HG02840 (cell line): ENCODE measurements at regions not wholly inside any gene's neighbourhood (a gene's known extent, or its start where the extent isn't known, plus 50 kb on each side); places are given as distances from the start of the nearest gene placed in this dataset.

Experiments used
- ATAC-seq: cut with Tn5 transposase; IDR thresholded peaks from one replicate; pipeline ENCODE4 v1.9.1; 2021; ENCODE audit warnings: mild to moderate bottlenecking, moderate library complexity, moderate number of reproducible peaks; ENCODE audit not compliant: unreplicated experiment, low FRiP score

- ATAC-seq = no peak
Observed at GRCh38 chr2:59938181-59938580, 615.3 kb downstream of the BCL11A start.

GRCh38 chr2:59936048-59936447 is 617.4 kb downstream of the BCL11A start:
- no peak for ATAC-seq

GRCh38 chr2:59935005-59935404 is 618.4 kb downstream of the BCL11A start:
- no peak for ATAC-seq

GRCh38 chr2:59933948-59934347 is 619.5 kb downstream of the BCL11A start:
- no peak for ATAC-seq

- no peak for ATAC-seq
Observed at GRCh38 chr2:59932341-59932740, 621.1 kb downstream of the BCL11A start.

- ATAC-seq = no peak
Observed at GRCh38 chr2:59930430-59930829, 623.0 kb downstream of the BCL11A start.

- ATAC-seq = no peak
Observed at GRCh38 chr2:59926731-59927130, 626.7 kb downstream of the BCL11A start.

- ATAC-seq = no peak
Observed at GRCh38 chr2:59925321-59925720, 628.1 kb downstream of the BCL11A start.

GRCh38 chr2:59924346-59924745 is 629.1 kb downstream of the BCL11A start:
- no peak for ATAC-seq

- no peak for ATAC-seq
Observed at GRCh38 chr2:59922450-59922849, 631.0 kb downstream of the BCL11A start.

GRCh38 chr2:59921743-59922142 is 631.7 kb downstream of the BCL11A start:
- ATAC-seq = no peak

GRCh38 chr2:59920961-59921360 is 632.5 kb downstream of the BCL11A start:
- no peak for ATAC-seq

- ATAC-seq = no peak
Observed at GRCh38 chr2:59920307-59920706, 633.1 kb downstream of the BCL11A start.

GRCh38 chr2:59919579-59919978 is 633.9 kb downstream of the BCL11A start:
- ATAC-seq = no peak

GRCh38 chr2:59912042-59912441 is 641.4 kb downstream of the BCL11A start:
- ATAC-seq = no peak

GRCh38 chr2:59910166-59910565 is 643.3 kb downstream of the BCL11A start:
- no peak for ATAC-seq

GRCh38 chr2:59909147-59909546 is 644.3 kb downstream of the BCL11A start:
- no peak for ATAC-seq

GRCh38 chr2:59905731-59906130 is 647.7 kb downstream of the BCL11A start:
- no peak for ATAC-seq

- ATAC-seq = no peak
Observed at GRCh38 chr2:59903994-59904544, 649.4 kb downstream of the BCL11A start.

- ATAC-seq = no peak
Observed at GRCh38 chr2:59900728-59901452, 652.6 kb downstream of the BCL11A start.

- ATAC-seq = no peak
Observed at GRCh38 chr2:59899692-59900091, 653.8 kb downstream of the BCL11A start.

- no peak for ATAC-seq
Observed at GRCh38 chr2:59896499-59897245, 656.8 kb downstream of the BCL11A start.
